Hepatocyte (in vitro differentiated cells): ENCODE measurements at regions not wholly inside any gene's neighbourhood (a gene's known extent, or its start where the extent isn't known, plus 50 kb on each side); places are given as distances from the start of the nearest gene placed in this dataset.
A peak's percentile ranks its signal among the peaks of the same experiment; 100 is the strongest.

Experiments
- DNase-seq: peaks from one replicate; pipeline ENCODE4 v3.0.0-alpha.2; 2016; ENCODE audit warnings: low spot score
- H2AFZ ChIP-seq: fragments of 200-600 bp; sonication (generic); 2 replicates; pipeline ENCODE4 v1.6.0; 2016; ENCODE audit warnings: antibody characterized with exemption, mild to moderate bottlenecking
- H3K27ac ChIP-seq: fragments of 200-600 bp; sonication (generic); 2 replicates; pipeline ENCODE4 v1.5.1; 2016; ENCODE audit warnings: mild to moderate bottlenecking
- H3K27me3 ChIP-seq: fragments of 200-600 bp; sonication (generic); 2 replicates; pipeline ENCODE4 v1.6.1; 2016
- H3K36me3 ChIP-seq: fragments of 200-600 bp; sonication (generic); replicated peaks from 2 replicates; pipeline ENCODE4 v1.5.1; 2016; ENCODE audit warnings: low read depth; ENCODE audit not compliant: insufficient read depth
- H3K4me1 ChIP-seq: fragments of 200-600 bp; sonication (generic); 2 replicates; pipeline ENCODE4 v1.5.1; 2016; ENCODE audit warnings: mild to moderate bottlenecking, moderate library complexity; ENCODE audit not compliant: insufficient read depth
- H3K4me2 ChIP-seq: fragments of 200-600 bp; sonication (generic); 2 replicates; pipeline ENCODE4 v1.6.0; 2016
- H3K4me3 ChIP-seq: fragments of 200-600 bp; sonication (generic); 2 replicates; pipeline ENCODE4 v1.5.1; 2016; ENCODE audit warnings: mild to moderate bottlenecking
- H3K79me2 ChIP-seq: fragments of 200-600 bp; sonication (generic); 2 replicates; pipeline ENCODE4 v1.6.0; 2017; ENCODE audit warnings: mild to moderate bottlenecking
- H3K9me2 ChIP-seq: fragments of 200-600 bp; sonication (generic); replicated peaks from 2 replicates; pipeline ENCODE4 v1.6.0; 2017; ENCODE audit warnings: mild to moderate bottlenecking; ENCODE audit not compliant: insufficient read depth
- H3K9me3 ChIP-seq: fragments of 200-600 bp; sonication (generic); 2 replicates; pipeline ENCODE4 v1.5.1; 2016; ENCODE audit warnings: low read depth, mild to moderate bottlenecking
- H4K20me1 ChIP-seq: fragments of 200-600 bp; sonication (generic); 2 replicates; pipeline ENCODE4 v1.6.0; 2016; ENCODE audit warnings: mild to moderate bottlenecking; ENCODE audit not compliant: insufficient read depth, poor library complexity, severe bottlenecking
- EZH2 ChIP-seq: fragments of 200-600 bp; sonication (generic); IDR thresholded peaks from 2 replicates; pipeline ENCODE4 v1.6.1; 2016; ENCODE audit warnings: antibody characterized with exemption, mild to moderate bottlenecking, borderline replicate concordance
- EZH2phosphoT487 ChIP-seq: fragments of 200-600 bp; sonication (generic); IDR thresholded peaks from one replicate; pipeline ENCODE4 v1.6.1; 2018; ENCODE audit warnings: antibody characterized with exemption, mild to moderate bottlenecking, low read depth, moderate library complexity; ENCODE audit not compliant: unreplicated experiment, severe bottlenecking
- WGBS: methylation state at CpG from one replicate; pipeline ENCODE4 v1.1.6; 2016; ENCODE audit warnings: low lambda C conversion rate; ENCODE audit errors: missing lambda C conversion rate; 5-methylcytosine and 5-hydroxymethylcytosine counted together
- TF ChIP-seq, protein P1 (sequence below): fragments of 200-600 bp; sonication (generic); IDR thresholded peaks from 2 replicates; pipeline ENCODE4 v1.5.1; 2016; ENCODE audit warnings: antibody characterized with exemption, mild to moderate bottlenecking; ENCODE audit not compliant: poor library complexity

DNA sequence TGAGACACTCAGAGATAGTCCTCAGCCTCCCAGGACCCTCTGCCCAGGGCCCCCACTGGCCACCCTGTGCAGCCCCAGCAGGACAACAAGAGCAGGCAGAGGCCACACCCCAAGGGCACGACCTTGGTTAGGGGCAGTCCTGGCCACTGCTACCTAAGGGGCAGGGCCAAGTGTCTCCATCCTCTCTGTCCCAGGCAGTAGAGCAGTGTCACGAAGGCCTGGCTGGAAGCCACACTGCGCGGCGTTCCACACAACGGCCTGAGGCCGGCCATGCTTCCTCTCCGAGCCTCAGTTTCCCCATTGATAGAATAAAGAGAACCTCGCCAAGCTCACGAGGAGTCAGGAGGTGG lies 1074.3 kb downstream of the BRD1 start:
- Histone ChIP-seq H3K4me1 (no peaks in the 10 kb centered on the region), H3K79me2 (no peaks in the 10 kb centered on the region), H3K27ac (no peak overlapping the region), H4K20me1 (no peaks in the 10 kb centered on the region), H3K36me3 (no peaks in the 10 kb centered on the region), H3K9me2 (no peaks in the 10 kb centered on the region), H3K27me3 (no peaks in the 10 kb centered on the region), H3K4me2 (no peak overlapping the region), H3K9me3 (no peaks in the 10 kb centered on the region), H2AFZ (no peak overlapping the region), H3K4me3 (no peak overlapping the region)
- TF ChIP-seq EZH2 (no peak), EZH2phosphoT487 (no peak)
- TF ChIP-seq, protein P1, sequence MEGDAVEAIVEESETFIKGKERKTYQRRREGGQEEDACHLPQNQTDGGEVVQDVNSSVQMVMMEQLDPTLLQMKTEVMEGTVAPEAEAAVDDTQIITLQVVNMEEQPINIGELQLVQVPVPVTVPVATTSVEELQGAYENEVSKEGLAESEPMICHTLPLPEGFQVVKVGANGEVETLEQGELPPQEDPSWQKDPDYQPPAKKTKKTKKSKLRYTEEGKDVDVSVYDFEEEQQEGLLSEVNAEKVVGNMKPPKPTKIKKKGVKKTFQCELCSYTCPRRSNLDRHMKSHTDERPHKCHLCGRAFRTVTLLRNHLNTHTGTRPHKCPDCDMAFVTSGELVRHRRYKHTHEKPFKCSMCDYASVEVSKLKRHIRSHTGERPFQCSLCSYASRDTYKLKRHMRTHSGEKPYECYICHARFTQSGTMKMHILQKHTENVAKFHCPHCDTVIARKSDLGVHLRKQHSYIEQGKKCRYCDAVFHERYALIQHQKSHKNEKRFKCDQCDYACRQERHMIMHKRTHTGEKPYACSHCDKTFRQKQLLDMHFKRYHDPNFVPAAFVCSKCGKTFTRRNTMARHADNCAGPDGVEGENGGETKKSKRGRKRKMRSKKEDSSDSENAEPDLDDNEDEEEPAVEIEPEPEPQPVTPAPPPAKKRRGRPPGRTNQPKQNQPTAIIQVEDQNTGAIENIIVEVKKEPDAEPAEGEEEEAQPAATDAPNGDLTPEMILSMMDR: no peak
- DNase-seq: peak; percentile 3
- over 99% methylated on average over 10 of the region's 10 CpGs for WGBS

- H3K27ac ChIP-seq: no peak overlapping the region
- H3K27me3 ChIP-seq: no peaks in the 10 kb centered on the region
- H3K9me3 ChIP-seq: no peaks in the 10 kb centered on the region
- no peak overlapping the region for H2AFZ ChIP-seq
- 87% methylated on average over 22 of the region's 22 CpGs for WGBS
- no peaks in the 10 kb centered on the region for H3K9me2 ChIP-seq
- H3K4me1 ChIP-seq: no peaks in the 10 kb centered on the region
- H3K79me2 ChIP-seq: no peaks in the 10 kb centered on the region
- DNase-seq: no peak
- H3K4me2 ChIP-seq: no peak overlapping the region
- no peak overlapping the region for H3K4me3 ChIP-seq
- no peaks in the 10 kb centered on the region for H3K36me3 ChIP-seq
- H4K20me1 ChIP-seq: no peaks in the 10 kb centered on the region
- TF ChIP-seq, protein P1: no peak
- no peak for TF ChIP-seq EZH2
These were observed 1075.0 kb downstream of the BRD1 start for GRCh38 chr22:48752451-48753380.

- no peak for DNase-seq
- 95% methylated on average over 26 of the region's 26 CpGs for WGBS
- H3K4me3 ChIP-seq: no peak overlapping the region
- H4K20me1 ChIP-seq: no peaks in the 10 kb centered on the region
- H2AFZ ChIP-seq: no peak overlapping the region
- no peaks in the 10 kb centered on the region for H3K36me3 ChIP-seq
- H3K4me2 ChIP-seq: no peak overlapping the region
- H3K79me2 ChIP-seq: no peaks in the 10 kb centered on the region
- no peak overlapping the region for H3K27ac ChIP-seq
- no peaks in the 10 kb centered on the region for H3K27me3 ChIP-seq
- no peaks in the 10 kb centered on the region for H3K9me2 ChIP-seq
- H3K9me3 ChIP-seq: no peaks in the 10 kb centered on the region
- H3K4me1 ChIP-seq: no peaks in the 10 kb centered on the region
- TF ChIP-seq EZH2phosphoT487 (no peak), EZH2 (no peak)
- TF ChIP-seq, protein P1: no peak
These were observed 1075.9 kb downstream of the BRD1 start for GRCh38 chr22:48751539-48752437.
